ENCODE measurements at regions not wholly inside any gene's neighbourhood (a gene's known extent, or its start where the extent isn't known, plus 50 kb on each side); places are given as distances from the start of the nearest gene placed in this dataset.

- TF ChIP-seq CTCF (IDR thresholded peaks at IDR 0.05) (no peak), EP300 (IDR thresholded peaks at IDR 0.05) (no peak), POLR2A (IDR thresholded peaks at IDR 0.05) (no peak), POLR2AphosphoS5 (IDR thresholded peaks at IDR 0.05) (no peak)
Measured at GRCh38 chr12:105978686-105979085, 160.1 kb downstream of the NUAK1 start.

Measured in upper lobe of left lung (tissue), 4 donors.